ENCODE measurements at regions not wholly inside any gene's neighbourhood (a gene's known extent, or its start where the extent isn't known, plus 50 kb on each side); places are given as distances from the start of the nearest gene placed in this dataset.

GRCh38 chr14:71374989-71375388, 467.7 kb downstream of the PCNX1 start:
- Histone ChIP-seq H3K4me3 (ENCODE audit: extremely low read depth, insufficient read depth, low read length, poor library complexity, severe bottlenecking) (no peak overlapping the region), H3K9me3 (ENCODE audit: control insufficient read depth, low read length) (peaks cover 7% of the 10 kb centered on the region), H3K36me3 (ENCODE audit: control insufficient read depth, insufficient read depth, low read length) (no peaks in the 10 kb centered on the region), H3K4me1 (ENCODE audit: control insufficient read depth, insufficient read depth, low read length, poor library complexity, severe bottlenecking) (peaks cover 6% of the 10 kb centered on the region), H3K27ac (ENCODE audit: low read depth, low read length, severe bottlenecking) (no peak overlapping the region)
- WGBS, 2 experiments (ENCODE audit: insufficient coverage in 2 of 2), result 100% methylated on average over 1 of the region's 1 CpG

GRCh38 chr14:71377099-71377498, 469.8 kb downstream of the PCNX1 start:
- 97% methylated on average over 12 to 22 of the region's 28 CpGs for WGBS, 2 experiments (ENCODE audit: insufficient coverage in 2 of 2)
- peaks cover 6% of the 10 kb centered on the region for H3K4me1 ChIP-seq (ENCODE audit: control insufficient read depth, insufficient read depth, low read length, poor library complexity, severe bottlenecking)
- no peaks in the 10 kb centered on the region for H3K36me3 ChIP-seq (ENCODE audit: control insufficient read depth, insufficient read depth, low read length)
- H3K4me3 ChIP-seq (ENCODE audit: extremely low read depth, insufficient read depth, low read length, poor library complexity, severe bottlenecking), result no peak overlapping the region
- no peak overlapping the region for H3K27ac ChIP-seq (ENCODE audit: low read depth, low read length, severe bottlenecking)
- H3K9me3 ChIP-seq (ENCODE audit: control insufficient read depth, low read length), result peaks cover 7% of the 10 kb centered on the region

- peak overlapping the region; percentile 57 for H3K27ac ChIP-seq (ENCODE audit: low read depth, low read length, severe bottlenecking)
- peaks cover 7% of the 10 kb centered on the region for H3K9me3 ChIP-seq (ENCODE audit: control insufficient read depth, low read length)
- no peak overlapping the region for H3K4me3 ChIP-seq (ENCODE audit: extremely low read depth, insufficient read depth, low read length, poor library complexity, severe bottlenecking)
- WGBS, 2 experiments (ENCODE audit: insufficient coverage in 2 of 2), result 75 to 82% methylated on average over 1 of the region's 2 CpGs
- H3K4me1 ChIP-seq (ENCODE audit: control insufficient read depth, insufficient read depth, low read length, poor library complexity, severe bottlenecking), result peaks cover 6% of the 10 kb centered on the region
- no peaks in the 10 kb centered on the region for H3K36me3 ChIP-seq (ENCODE audit: control insufficient read depth, insufficient read depth, low read length)
Observed at GRCh38 chr14:71380271-71380670, 473.0 kb downstream of the PCNX1 start.

- no peak overlapping the region for H3K27ac ChIP-seq (ENCODE audit: low read depth, low read length, severe bottlenecking)
- no peak overlapping the region for H3K4me3 ChIP-seq (ENCODE audit: extremely low read depth, insufficient read depth, low read length, poor library complexity, severe bottlenecking)
- no peaks in the 10 kb centered on the region for H3K36me3 ChIP-seq (ENCODE audit: control insufficient read depth, insufficient read depth, low read length)
- H3K9me3 ChIP-seq (ENCODE audit: control insufficient read depth, low read length), result peaks cover 5% of the 10 kb centered on the region
- peaks cover 6% of the 10 kb centered on the region for H3K4me1 ChIP-seq (ENCODE audit: control insufficient read depth, insufficient read depth, low read length, poor library complexity, severe bottlenecking)
Observed at GRCh38 chr14:71381814-71382213, 474.6 kb downstream of the PCNX1 start.

- Histone ChIP-seq H3K9me3 (ENCODE audit: control insufficient read depth, low read length) (no peaks in the 10 kb centered on the region), H3K36me3 (ENCODE audit: control insufficient read depth, insufficient read depth, low read length) (no peaks in the 10 kb centered on the region), H3K4me1 (ENCODE audit: control insufficient read depth, insufficient read depth, low read length, poor library complexity, severe bottlenecking) (peaks cover 6% of the 10 kb centered on the region), H3K4me3 (ENCODE audit: extremely low read depth, insufficient read depth, low read length, poor library complexity, severe bottlenecking) (no peak overlapping the region), H3K27ac (ENCODE audit: low read depth, low read length, severe bottlenecking) (no peak overlapping the region)
- WGBS, 2 experiments (ENCODE audit: insufficient coverage in 2 of 2), result 94 to 100% methylated on average over 2 to 3 of the region's 6 CpGs
Observed at GRCh38 chr14:71382315-71382714, 475.1 kb downstream of the PCNX1 start.

GRCh38 chr14:71383510-71383909, 476.3 kb downstream of the PCNX1 start:
- H3K9me3 ChIP-seq (ENCODE audit: control insufficient read depth, low read length), result no peaks in the 10 kb centered on the region
- no peak overlapping the region for H3K4me3 ChIP-seq (ENCODE audit: extremely low read depth, insufficient read depth, low read length, poor library complexity, severe bottlenecking)
- no CpG with 5 or more reads among the region's 2 CpGs for WGBS, 2 experiments (ENCODE audit: insufficient coverage in 2 of 2)
- no peaks in the 10 kb centered on the region for H3K36me3 ChIP-seq (ENCODE audit: control insufficient read depth, insufficient read depth, low read length)
- peaks cover 6% of the 10 kb centered on the region for H3K4me1 ChIP-seq (ENCODE audit: control insufficient read depth, insufficient read depth, low read length, poor library complexity, severe bottlenecking)
- no peak overlapping the region for H3K27ac ChIP-seq (ENCODE audit: low read depth, low read length, severe bottlenecking)

- Histone ChIP-seq H3K4me3 (ENCODE audit: extremely low read depth, insufficient read depth, low read length, poor library complexity, severe bottlenecking) (no peak overlapping the region), H3K9me3 (ENCODE audit: control insufficient read depth, low read length) (no peaks in the 10 kb centered on the region), H3K36me3 (ENCODE audit: control insufficient read depth, insufficient read depth, low read length) (no peaks in the 10 kb centered on the region), H3K4me1 (ENCODE audit: control insufficient read depth, insufficient read depth, low read length, poor library complexity, severe bottlenecking) (peaks cover 6% of the 10 kb centered on the region), H3K27ac (ENCODE audit: low read depth, low read length, severe bottlenecking) (no peak overlapping the region)
- 93 to 95% methylated on average over 7 to 9 of the region's 10 CpGs for WGBS, 2 experiments (ENCODE audit: insufficient coverage in 2 of 2)
Observed at GRCh38 chr14:71384007-71384845, 477.0 kb downstream of the PCNX1 start.

GRCh38 chr14:71387753-71388152, 480.5 kb downstream of the PCNX1 start:
- Histone ChIP-seq H3K27ac (ENCODE audit: low read depth, low read length, severe bottlenecking) (no peak overlapping the region), H3K9me3 (ENCODE audit: control insufficient read depth, low read length) (no peaks in the 10 kb centered on the region), H3K4me1 (ENCODE audit: control insufficient read depth, insufficient read depth, low read length, poor library complexity, severe bottlenecking) (no peaks in the 10 kb centered on the region), H3K36me3 (ENCODE audit: control insufficient read depth, insufficient read depth, low read length) (no peaks in the 10 kb centered on the region), H3K4me3 (ENCODE audit: extremely low read depth, insufficient read depth, low read length, poor library complexity, severe bottlenecking) (no peak overlapping the region)
- WGBS, 2 experiments (ENCODE audit: insufficient coverage in 2 of 2), result no CpG with 5 or more reads among the region's 3 CpGs

GRCh38 chr14:71388336-71388735, 481.1 kb downstream of the PCNX1 start:
- Histone ChIP-seq H3K9me3 (ENCODE audit: control insufficient read depth, low read length) (no peaks in the 10 kb centered on the region), H3K36me3 (ENCODE audit: control insufficient read depth, insufficient read depth, low read length) (no peaks in the 10 kb centered on the region), H3K27ac (ENCODE audit: low read depth, low read length, severe bottlenecking) (no peak overlapping the region), H3K4me3 (ENCODE audit: extremely low read depth, insufficient read depth, low read length, poor library complexity, severe bottlenecking) (no peak overlapping the region), H3K4me1 (ENCODE audit: control insufficient read depth, insufficient read depth, low read length, poor library complexity, severe bottlenecking) (no peaks in the 10 kb centered on the region)
- WGBS, 2 experiments (ENCODE audit: insufficient coverage in 2 of 2), result 91 to 92% methylated on average over 4 to 6 of the region's 6 CpGs

GRCh38 chr14:71388862-71389261, 481.6 kb downstream of the PCNX1 start:
- no peak overlapping the region for H3K27ac ChIP-seq (ENCODE audit: low read depth, low read length, severe bottlenecking)
- H3K36me3 ChIP-seq (ENCODE audit: control insufficient read depth, insufficient read depth, low read length), result no peaks in the 10 kb centered on the region
- no peaks in the 10 kb centered on the region for H3K9me3 ChIP-seq (ENCODE audit: control insufficient read depth, low read length)
- WGBS, 2 experiments (ENCODE audit: insufficient coverage in 2 of 2), result 85 to 87% methylated on average over 2 to 3 of the region's 4 CpGs
- H3K4me3 ChIP-seq (ENCODE audit: extremely low read depth, insufficient read depth, low read length, poor library complexity, severe bottlenecking), result no peak overlapping the region
- H3K4me1 ChIP-seq (ENCODE audit: control insufficient read depth, insufficient read depth, low read length, poor library complexity, severe bottlenecking), result no peaks in the 10 kb centered on the region

GRCh38 chr14:71394386-71394785, 487.1 kb downstream of the PCNX1 start:
- Histone ChIP-seq H3K36me3 (ENCODE audit: control insufficient read depth, insufficient read depth, low read length) (no peaks in the 10 kb centered on the region), H3K9me3 (ENCODE audit: control insufficient read depth, low read length) (no peaks in the 10 kb centered on the region), H3K4me3 (ENCODE audit: extremely low read depth, insufficient read depth, low read length, poor library complexity, severe bottlenecking) (no peak overlapping the region), H3K4me1 (ENCODE audit: control insufficient read depth, insufficient read depth, low read length, poor library complexity, severe bottlenecking) (no peaks in the 10 kb centered on the region), H3K27ac (ENCODE audit: low read depth, low read length, severe bottlenecking) (no peak overlapping the region)
- no CpG with 5 or more reads among the region's 2 CpGs for WGBS, 2 experiments (ENCODE audit: insufficient coverage in 2 of 2)

Measured in mesodermal cell (in vitro differentiated cells).